Heart left ventricle (tissue), 16 donors: ENCODE measurements at regions not wholly inside any gene's neighbourhood (a gene's known extent, or its start where the extent isn't known, plus 50 kb on each side); places are given as distances from the start of the nearest gene placed in this dataset.

Source experiments
- ATAC-seq, 4 donors: fragments of 200-7000 bp; cut with Tn5 transposase; one replicate each; pipeline ENCODE4 v1.9.1; 2020 to 2022; ENCODE audit warnings: moderate library complexity in 4 of 4, mild to moderate bottlenecking in 3 of 4, moderate number of reproducible peaks in 1 of 4
- DNase-seq, 5 donors: peaks; one replicate each; pipeline ENCODE4 v3.0.0-alpha.2; 2020
- H3K27ac ChIP-seq, 12 donors: fragments of 200-600 bp; sonication (generic) in 4 of 12; one replicate each; pipeline versions ENCODE4 v1.5.0 to v1.8.0; 2016 to 2022; ENCODE audit warnings: mild to moderate bottlenecking in 2 of 12
- H3K27me3 ChIP-seq, 9 donors: fragments of 200-600 bp; sonication (generic) in 2 of 9; one replicate each; pipeline versions ENCODE4 v1.5.1 to v1.8.0; 2016 to 2022; ENCODE audit warnings: mild to moderate bottlenecking in 3 of 9
- H3K36me3 ChIP-seq, 9 donors: fragments of 200-600 bp; sonication (generic) in 2 of 9; one replicate each; pipeline versions ENCODE4 v1.5.0 to v1.8.0; 2018 to 2022; ENCODE audit warnings: mild to moderate bottlenecking in 2 of 9
- H3K4me1 ChIP-seq, 12 donors: fragments of 200-600 bp; sonication (generic) in 4 of 12; one replicate each; pipeline versions ENCODE4 v1.5.0 to v1.8.0; 2016 to 2022; ENCODE audit warnings: mild to moderate bottlenecking in 3 of 12
- H3K4me3 ChIP-seq, 12 donors: fragments of 200-600 bp; sonication (generic) in 4 of 12; one replicate each; pipeline versions ENCODE4 v1.5.0 to v1.8.0; 2017 to 2022; ENCODE audit warnings: mild to moderate bottlenecking in 9 of 12, moderate library complexity in 4 of 12
- H3K9me3 ChIP-seq, 12 donors: fragments of 200-600 bp; sonication (generic) in 4 of 12; one replicate each; pipeline versions ENCODE4 v1.5.0 to v1.8.0; 2016 to 2022; ENCODE audit warnings: mild to moderate bottlenecking in 1 of 12
- CTCF ChIP-seq, 12 donors: fragments of 200-600 bp; sonication (generic) in 4 of 12; IDR thresholded peaks; one replicate each; pipeline versions ENCODE4 v1.5.0 to v1.8.0; 2018 to 2022; ENCODE audit warnings: antibody characterized with exemption in 12 of 12, mild to moderate bottlenecking in 5 of 12
- POLR2A ChIP-seq, 2 donors: fragments of 450-650 bp; IDR thresholded peaks; one replicate each; pipeline ENCODE4 v1.6.1; 2017; ENCODE audit warnings: antibody characterized with exemption in 2 of 2, mild to moderate bottlenecking in 2 of 2, moderate library complexity in 2 of 2
- WGBS, 4 donors: extraction: QIAGEN DNeasy Blood & Tissue Kit in 2 of 4; methylation state at CpG; one replicate each; pipeline versions ENCODE4 v1.1.5 to v1.1.7; 2013 to 2018; 5-methylcytosine and 5-hydroxymethylcytosine counted together
- intact Hi-C, 10 donors: fragments of 100-400 bp; cut with DNase I; formaldehyde crosslinking; loops; one replicate each; pipeline versions ENCODE4 v1.11.1 to v1.14.2; 2022
- donor health status: ischemic (EF 13 %, LVEDD 7.1; RV severe dilation, severe dysfunction).
- donor health status: healthy with polysubstance abuse.
- donor health status: DM: no; HTN: yes; CAD: no.
- donor health status: DM: no; HTN: no; CAD: no.
- donor health status: ischemic (EF 25% LVEDD 6.9; RV normal size, moderate dysfunction).
- donor health status: ischemic (EF 25% LVEDD 5.7; RV mildly dilated, moderate dysfunction).
- donor health status: healthy.
- donor health status: DM: yes; HTN: yes; CAD: no.
- donor health status: ischemic (EF 35%, LVEDD 5.7; RV mildly dilated, moderate dysfunction).
- donor health status: nonischemic (EF 11% LVEDD 7.7; RV severe dilation, severe dysfunction).
- donor health status: DM: yes; HTN: yes; CAD: no.
- donor health status: PGD.
- donor health status: ischemic (EF 29% LVEDD 5.4; RV normal size, mild dysfunction).
- donor health status: nonischemic (EF 23%, LVEDD 6.1; RV moderate dilation, normal function).

GRCh38 chr2:217069263-217070042 lies 209.6 kb upstream of the TNP1 start:
- Histone ChIP-seq H3K9me3 (peaks cover 0 to 4% (median 0%) of the 10 kb centered on the region in 12 donors), H3K4me3 (no peak overlapping the region), H3K4me1 (peaks cover 0 to 16% (median 7%) of the 10 kb centered on the region in 12 donors), H3K27me3 (no peaks in the 10 kb centered on the region), H3K36me3 (no peaks in the 10 kb centered on the region), H3K27ac (no peak overlapping the region)
- WGBS, 4 donors, result 90 to 98% (median 96%) methylated on average over 7 of the region's 7 CpGs
- no peak for TF ChIP-seq POLR2A (IDR thresholded peaks at IDR 0.05)
- TF ChIP-seq CTCF (IDR thresholded peaks at IDR 0.05), result no peak
- DNase-seq (no peak), ATAC-seq (peak in 3 of 4 donors; percentile 22 to 28 (median 22))
- intact Hi-C loops, result loop anchor here in 3 of 10 donors (10.0 kb wide), 3 partner anchors 205 to 375 kb away; partner anchors contain the start of gene IGFBP5 (in 2 of the 3)

DNA sequence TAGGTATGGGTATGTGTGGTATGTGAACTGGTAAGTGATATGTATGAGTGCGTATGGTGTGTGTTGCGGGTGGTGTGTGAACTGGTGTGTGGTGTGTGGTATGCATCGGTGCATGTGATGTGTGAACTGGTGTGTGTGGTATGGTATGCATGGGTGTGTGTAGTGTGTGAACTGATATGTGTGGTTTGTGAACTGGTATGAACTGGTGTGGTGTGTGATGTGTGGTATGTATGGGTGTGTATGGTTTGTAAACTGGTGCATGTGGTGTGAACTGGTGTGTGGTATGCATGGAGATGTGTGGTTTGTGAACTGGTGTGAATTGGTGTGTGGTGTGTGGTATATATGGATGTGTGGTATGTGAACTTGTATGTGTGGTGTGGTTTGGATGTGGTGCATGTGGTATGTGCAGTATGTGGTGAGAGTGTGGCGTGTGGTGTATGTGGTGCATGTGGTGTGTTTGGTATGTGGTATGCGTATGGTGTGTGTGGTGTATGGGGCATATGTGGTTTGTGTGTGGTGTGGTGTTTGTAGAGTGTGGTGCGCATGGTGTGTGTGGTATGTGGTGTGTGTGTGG lies 208.9 kb upstream of the TNP1 start:
- intact Hi-C loops, result loop anchor here in 3 of 10 donors (10.0 kb wide), 2 partner anchors 214 to 374 kb away; partner anchors contain the start of gene IGFBP5 (in 2 of the 3)
- 89 to 99% (median 90%) methylated on average over 6 of the region's 6 CpGs for WGBS, 4 donors
- H3K27me3 ChIP-seq, result no peaks in the 10 kb centered on the region
- H3K36me3 ChIP-seq, result no peaks in the 10 kb centered on the region
- H3K27ac ChIP-seq, result no peak overlapping the region
- peaks cover 0 to 4% (median 0%) of the 10 kb centered on the region in 12 donors for H3K9me3 ChIP-seq
- peak in 1 of 4 donors; percentile 9 for ATAC-seq
- TF ChIP-seq CTCF (IDR thresholded peaks at IDR 0.05) (no peak), POLR2A (IDR thresholded peaks at IDR 0.05) (no peak)
- DNase-seq, result no peak
- H3K4me1 ChIP-seq, result peaks cover 0 to 18% (median 7%) of the 10 kb centered on the region in 12 donors
- no peak overlapping the region for H3K4me3 ChIP-seq

GRCh38 chr2:217067787-217068186 lies 207.9 kb upstream of the TNP1 start:
- H3K27me3 ChIP-seq, result no peaks in the 10 kb centered on the region
- H3K4me3 ChIP-seq, result no peak overlapping the region
- peaks cover 0 to 19% (median 8%) of the 10 kb centered on the region in 12 donors for H3K4me1 ChIP-seq
- H3K36me3 ChIP-seq, result no peaks in the 10 kb centered on the region
- peaks cover 0 to 4% (median 0%) of the 10 kb centered on the region in 12 donors for H3K9me3 ChIP-seq
- ATAC-seq (no peak), DNase-seq (no peak)
- H3K27ac ChIP-seq, result no peak overlapping the region
- intact Hi-C loops, result loop anchor here in 3 of 10 donors (10.0 kb wide), 2 partner anchors 213 to 373 kb away; partner anchors contain the start of gene IGFBP5 (in 2 of the 3)
- 95 to 98% (median 97%) methylated on average over 6 of the region's 6 CpGs for WGBS, 4 donors
- TF ChIP-seq POLR2A (IDR thresholded peaks at IDR 0.05) (no peak), CTCF (IDR thresholded peaks at IDR 0.05) (no peak)
